ENCODE measurements at regions not wholly inside any gene's neighbourhood (a gene's known extent, or its start where the extent isn't known, plus 50 kb on each side); places are given as distances from the start of the nearest gene placed in this dataset.

DNA sequence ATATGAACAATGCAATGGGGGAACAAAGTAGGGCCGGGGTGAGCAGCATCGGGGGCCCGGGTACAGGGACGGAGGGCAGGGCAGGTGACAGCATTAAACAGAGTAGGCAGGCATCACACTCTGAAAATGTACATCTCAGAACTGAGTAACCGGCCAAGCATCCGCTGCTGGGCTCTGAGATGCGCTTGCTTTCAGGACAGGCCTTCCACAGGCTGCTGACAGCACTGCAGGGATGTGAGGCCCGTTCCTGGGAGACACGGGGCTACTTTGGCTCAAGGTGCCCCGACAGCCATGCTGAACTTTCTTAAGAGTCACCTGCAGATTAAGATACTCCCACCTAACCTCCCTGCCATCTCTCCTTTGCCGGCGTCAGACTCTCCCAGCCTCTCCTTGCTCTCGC lies 64.3 kb upstream of the FGFR2 start:
- no peak overlapping the region for H3K4me2 ChIP-seq (ENCODE audit: insufficient read depth, low read length)
- FAIRE-seq (no peak), DNase-seq (ENCODE audit: extremely low read depth in 1 of 4, low spot score in 3 of 4) (no peak), ATAC-seq (no peak)
- TF ChIP-seq ZC3H11A (IDR thresholded peaks at IDR 0.05; ENCODE audit: low read depth, low read length) (no peak), HIVEP1 (CRISPR knock-in tag; IDR thresholded peaks at IDR 0.05) (no peak), REST (IDR thresholded peaks at IDR 0.05; ENCODE audit: borderline replicate concordance) (no peak), REST (CRISPR knock-in tag; IDR thresholded peaks at IDR 0.05; ENCODE audit: low read depth) (no peak), BCL6 (CRISPR knock-in tag; IDR thresholded peaks at IDR 0.05) (no peak), HSF4 (CRISPR knock-in tag; IDR thresholded peaks at IDR 0.05; ENCODE audit: borderline replicate concordance) (no peak), HMGN3 (IDR thresholded peaks at IDR 0.05; ENCODE audit: borderline replicate concordance, extremely low read depth, insufficient read length, low read depth, low read length) (no peak)
- TF ChIP-seq, protein P1, sequence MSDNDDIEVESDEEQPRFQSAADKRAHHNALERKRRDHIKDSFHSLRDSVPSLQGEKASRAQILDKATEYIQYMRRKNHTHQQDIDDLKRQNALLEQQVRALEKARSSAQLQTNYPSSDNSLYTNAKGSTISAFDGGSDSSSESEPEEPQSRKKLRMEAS (CRISPR knock-in tag; IDR thresholded peaks at IDR 0.05): no peak
- TF ChIP-seq, protein P2, sequence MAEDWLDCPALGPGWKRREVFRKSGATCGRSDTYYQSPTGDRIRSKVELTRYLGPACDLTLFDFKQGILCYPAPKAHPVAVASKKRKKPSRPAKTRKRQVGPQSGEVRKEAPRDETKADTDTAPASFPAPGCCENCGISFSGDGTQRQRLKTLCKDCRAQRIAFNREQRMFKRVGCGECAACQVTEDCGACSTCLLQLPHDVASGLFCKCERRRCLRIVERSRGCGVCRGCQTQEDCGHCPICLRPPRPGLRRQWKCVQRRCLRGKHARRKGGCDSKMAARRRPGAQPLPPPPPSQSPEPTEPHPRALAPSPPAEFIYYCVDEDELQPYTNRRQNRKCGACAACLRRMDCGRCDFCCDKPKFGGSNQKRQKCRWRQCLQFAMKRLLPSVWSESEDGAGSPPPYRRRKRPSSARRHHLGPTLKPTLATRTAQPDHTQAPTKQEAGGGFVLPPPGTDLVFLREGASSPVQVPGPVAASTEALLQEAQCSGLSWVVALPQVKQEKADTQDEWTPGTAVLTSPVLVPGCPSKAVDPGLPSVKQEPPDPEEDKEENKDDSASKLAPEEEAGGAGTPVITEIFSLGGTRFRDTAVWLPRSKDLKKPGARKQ (CRISPR knock-in tag; IDR thresholded peaks at IDR 0.05): no peak
- intact Hi-C loops (cut with micrococcal nuclease): no loop called here
- ChIA-PET CTCF (ENCODE audit: low intra/inter-chr PET ratio) (no interaction called here), POLR2A (no interaction called here)
- H4K20me1 ChIP-seq (replicated peaks; ENCODE audit: control insufficient read depth, insufficient read depth, low read length): no peaks in the 10 kb centered on the region
- no TSS peak for BruUV-seq (replicated peaks)
- H3K4me1 ChIP-seq (replicated peaks in 1 of 2; ENCODE audit: control insufficient read depth in 2 of 2, insufficient read depth in 2 of 2, low read length in 2 of 2): no peaks in the 10 kb centered on the region
- in situ Hi-C loops (cut with MboI): no loop called here
- no peaks in the 10 kb centered on the region for H3K9me3 ChIP-seq (replicated peaks; ENCODE audit: control insufficient read depth, insufficient read depth, low read depth, low read length)
- no peak overlapping the region for H3K27ac ChIP-seq (ENCODE audit: extremely low read depth, low read depth, low read length)
- peaks cover 0 to 23% of the 10 kb centered on the region in 2 experiments; a peak in 2 of 5 replicates for H3K27me3 ChIP-seq (ENCODE audit: control insufficient read depth in 2 of 2, insufficient read depth in 2 of 2, low read length in 2 of 2)
- H3K79me2 ChIP-seq (ENCODE audit: control insufficient read depth, insufficient read depth, low read length): no peaks in the 10 kb centered on the region
- H2AFZ ChIP-seq (ENCODE audit: low read depth, low read length): no peak overlapping the region
- no peak overlapping the region for H3K9ac ChIP-seq (ENCODE audit: insufficient read depth in 1 of 2, low read depth in 2 of 2, low read length in 2 of 2)
- 5% methylated on average over 10 of the region's 13 CpGs for WGBS (ENCODE audit: insufficient coverage, low coverage, missing lambda C conversion rate)
- H3K4me3 ChIP-seq: no peak overlapping the region
- no peaks in the 10 kb centered on the region for H3K36me3 ChIP-seq (ENCODE audit: control insufficient read depth, insufficient read depth, low read length)
- no peaks in the 10 kb centered on the region for H3K9me1 ChIP-seq (ENCODE audit: control insufficient read depth, insufficient read depth, low read length)

All from K562 (cell line).